ENCODE measurements at regions not wholly inside any gene's neighbourhood (a gene's known extent, or its start where the extent isn't known, plus 50 kb on each side); places are given as distances from the start of the nearest gene placed in this dataset.

DNA sequence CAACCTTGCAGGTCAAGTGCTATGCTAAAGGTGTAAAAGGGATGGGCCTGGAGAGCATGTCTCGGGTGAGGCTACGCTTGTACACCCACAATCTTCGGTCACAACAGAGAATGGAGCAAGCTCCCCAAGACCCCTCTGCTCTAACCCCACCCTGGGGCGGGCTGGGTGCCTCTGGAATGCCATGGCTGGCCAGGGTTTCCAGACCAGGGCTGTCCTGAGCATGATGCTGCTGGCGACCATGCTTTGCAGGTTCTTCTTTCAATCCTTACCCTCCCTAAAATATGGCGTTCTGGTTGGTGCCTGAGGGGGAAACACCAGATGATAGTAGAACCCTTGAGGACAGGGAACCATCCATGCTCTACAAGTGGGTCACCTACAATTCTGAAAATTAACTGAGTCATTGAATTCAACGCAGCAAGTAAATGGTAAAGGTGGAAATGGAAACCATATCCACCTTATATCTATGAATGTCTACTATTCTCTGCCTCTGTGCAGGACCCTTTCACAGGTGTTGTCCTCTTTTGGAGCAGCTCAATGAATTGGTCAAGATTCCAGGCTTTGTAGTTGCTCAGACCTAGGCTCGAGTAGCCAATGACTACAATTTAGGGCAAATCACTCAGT, 111.6 kb upstream of the EGLN3 start:
- no peak for TF ChIP-seq EZH2phosphoT487 (IDR thresholded peaks at IDR 0.05; ENCODE audit: low read depth)
- TF ChIP-seq, protein P1, sequence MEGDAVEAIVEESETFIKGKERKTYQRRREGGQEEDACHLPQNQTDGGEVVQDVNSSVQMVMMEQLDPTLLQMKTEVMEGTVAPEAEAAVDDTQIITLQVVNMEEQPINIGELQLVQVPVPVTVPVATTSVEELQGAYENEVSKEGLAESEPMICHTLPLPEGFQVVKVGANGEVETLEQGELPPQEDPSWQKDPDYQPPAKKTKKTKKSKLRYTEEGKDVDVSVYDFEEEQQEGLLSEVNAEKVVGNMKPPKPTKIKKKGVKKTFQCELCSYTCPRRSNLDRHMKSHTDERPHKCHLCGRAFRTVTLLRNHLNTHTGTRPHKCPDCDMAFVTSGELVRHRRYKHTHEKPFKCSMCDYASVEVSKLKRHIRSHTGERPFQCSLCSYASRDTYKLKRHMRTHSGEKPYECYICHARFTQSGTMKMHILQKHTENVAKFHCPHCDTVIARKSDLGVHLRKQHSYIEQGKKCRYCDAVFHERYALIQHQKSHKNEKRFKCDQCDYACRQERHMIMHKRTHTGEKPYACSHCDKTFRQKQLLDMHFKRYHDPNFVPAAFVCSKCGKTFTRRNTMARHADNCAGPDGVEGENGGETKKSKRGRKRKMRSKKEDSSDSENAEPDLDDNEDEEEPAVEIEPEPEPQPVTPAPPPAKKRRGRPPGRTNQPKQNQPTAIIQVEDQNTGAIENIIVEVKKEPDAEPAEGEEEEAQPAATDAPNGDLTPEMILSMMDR (IDR thresholded peaks at IDR 0.05; ENCODE audit: low read depth, low read length) = no peak
- Histone ChIP-seq H3K36me3 (replicated peaks; ENCODE audit: low read depth, low read length) (no peaks in the 10 kb centered on the region), H2AFZ (ENCODE audit: low read depth, low read length) (no peak overlapping the region), H3K4me3 (ENCODE audit: low read length) (no peak overlapping the region), H4K20me1 (ENCODE audit: insufficient read depth, low read length) (no peaks in the 10 kb centered on the region), H3K9me3 (ENCODE audit: insufficient read depth, low read length) (no peaks in the 10 kb centered on the region), H3K9ac (ENCODE audit: low read length) (no peak overlapping the region), H3K27me3 (ENCODE audit: low read depth, low read length) (no peaks in the 10 kb centered on the region), H3K79me2 (ENCODE audit: low read length) (no peaks in the 10 kb centered on the region), H3K27ac (ENCODE audit: low read length) (no peak overlapping the region), H3K4me1 (ENCODE audit: low read length) (peaks cover 5% of the 10 kb centered on the region; the same call in 1 of the 2 replicates), H3K4me2 (ENCODE audit: low read length) (no peak overlapping the region)

DNA sequence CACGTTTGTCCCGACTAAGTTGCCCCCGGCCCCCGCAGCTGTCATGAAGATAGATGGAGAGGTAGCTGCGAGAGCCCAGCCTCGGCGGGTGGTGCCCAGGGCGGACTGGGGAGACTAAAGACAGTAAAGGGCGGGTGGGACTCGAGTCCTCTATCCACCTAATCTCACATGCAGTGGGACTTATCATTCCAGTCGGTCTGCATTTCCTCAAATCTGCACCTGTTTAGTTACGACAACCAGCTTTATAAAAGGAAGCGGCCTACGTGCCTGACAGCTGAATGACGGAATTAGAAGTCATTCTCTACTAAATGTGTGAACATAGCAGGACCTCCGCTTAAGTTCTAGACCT, 109.8 kb upstream of the EGLN3 start:
- Histone ChIP-seq H3K4me1 (ENCODE audit: low read length) (peaks cover 5% of the 10 kb centered on the region; the same call in 1 of the 2 replicates), H3K36me3 (replicated peaks; ENCODE audit: low read depth, low read length) (no peaks in the 10 kb centered on the region), H4K20me1 (ENCODE audit: insufficient read depth, low read length) (no peaks in the 10 kb centered on the region), H3K27ac (ENCODE audit: low read length) (no peak overlapping the region), H3K27me3 (ENCODE audit: low read depth, low read length) (no peaks in the 10 kb centered on the region), H3K9ac (ENCODE audit: low read length) (no peak overlapping the region), H3K4me3 (ENCODE audit: low read length) (no peak overlapping the region), H2AFZ (ENCODE audit: low read depth, low read length) (no peak overlapping the region), H3K9me3 (ENCODE audit: insufficient read depth, low read length) (no peaks in the 10 kb centered on the region), H3K79me2 (ENCODE audit: low read length) (no peaks in the 10 kb centered on the region), H3K4me2 (ENCODE audit: low read length) (no peak overlapping the region)
- TF ChIP-seq, protein P1 (IDR thresholded peaks at IDR 0.05; ENCODE audit: low read depth, low read length) = no peak
- no peak for TF ChIP-seq EZH2phosphoT487 (IDR thresholded peaks at IDR 0.05; ENCODE audit: low read depth)

GRCh38 chr14:34059925-34060650, 109.2 kb upstream of the EGLN3 start:
- Histone ChIP-seq H3K4me3 (ENCODE audit: low read length) (no peak overlapping the region), H3K9ac (ENCODE audit: low read length) (no peak overlapping the region), H3K27ac (ENCODE audit: low read length) (no peak overlapping the region)

More at GRCh38 chr14:34059925-34060650, 109.2 kb upstream of the EGLN3 start:
- no peaks in the 10 kb centered on the region for H3K27me3 ChIP-seq (ENCODE audit: low read depth, low read length)
- no peaks in the 10 kb centered on the region for H3K79me2 ChIP-seq (ENCODE audit: low read length)
- TF ChIP-seq, protein P1 (IDR thresholded peaks at IDR 0.05; ENCODE audit: low read depth, low read length) = no peak
- no peak for TF ChIP-seq EZH2phosphoT487 (IDR thresholded peaks at IDR 0.05; ENCODE audit: low read depth)
- no peak overlapping the region for H2AFZ ChIP-seq (ENCODE audit: low read depth, low read length)
- peaks cover 5% of the 10 kb centered on the region; the same call in 1 of the 2 replicates for H3K4me1 ChIP-seq (ENCODE audit: low read length)
- H4K20me1 ChIP-seq (ENCODE audit: insufficient read depth, low read length) = no peaks in the 10 kb centered on the region
- H3K36me3 ChIP-seq (replicated peaks; ENCODE audit: low read depth, low read length) = no peaks in the 10 kb centered on the region
- no peaks in the 10 kb centered on the region for H3K9me3 ChIP-seq (ENCODE audit: insufficient read depth, low read length)
- no peak overlapping the region for H3K4me2 ChIP-seq (ENCODE audit: low read length)

All from OCI-LY3 (cell line).